Skin of body (tissue), 1 donor: ENCODE measurements at regions not wholly inside any gene's neighbourhood (a gene's known extent, or its start where the extent isn't known, plus 50 kb on each side); places are given as distances from the start of the nearest gene placed in this dataset.

Experiments
- DNase-seq: peaks from one replicate; lab custom pipeline; 2025; lab: John Stamatoyannopoulos, UW

DNA sequence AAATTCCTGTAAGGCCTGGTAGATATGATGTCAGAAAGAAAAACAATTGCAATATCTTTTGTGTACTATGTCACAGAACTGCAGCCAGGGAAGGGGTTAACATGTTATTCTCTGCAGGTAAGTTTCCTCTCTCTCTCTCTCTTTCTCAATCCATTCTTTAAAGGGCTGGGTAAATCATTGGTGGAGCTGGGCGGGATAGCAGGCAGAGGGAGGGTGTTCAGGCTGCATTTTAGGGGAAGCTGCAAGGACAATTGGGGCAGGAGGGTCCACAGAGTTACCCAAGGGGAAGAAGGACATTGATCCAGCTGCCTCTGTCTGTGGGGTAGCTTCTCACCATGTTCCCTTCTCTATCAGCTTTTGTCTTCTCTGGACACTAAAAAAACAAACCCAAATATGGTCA is 153.9 kb upstream of the BMPER start:
- no peak for DNase-seq

DNA sequence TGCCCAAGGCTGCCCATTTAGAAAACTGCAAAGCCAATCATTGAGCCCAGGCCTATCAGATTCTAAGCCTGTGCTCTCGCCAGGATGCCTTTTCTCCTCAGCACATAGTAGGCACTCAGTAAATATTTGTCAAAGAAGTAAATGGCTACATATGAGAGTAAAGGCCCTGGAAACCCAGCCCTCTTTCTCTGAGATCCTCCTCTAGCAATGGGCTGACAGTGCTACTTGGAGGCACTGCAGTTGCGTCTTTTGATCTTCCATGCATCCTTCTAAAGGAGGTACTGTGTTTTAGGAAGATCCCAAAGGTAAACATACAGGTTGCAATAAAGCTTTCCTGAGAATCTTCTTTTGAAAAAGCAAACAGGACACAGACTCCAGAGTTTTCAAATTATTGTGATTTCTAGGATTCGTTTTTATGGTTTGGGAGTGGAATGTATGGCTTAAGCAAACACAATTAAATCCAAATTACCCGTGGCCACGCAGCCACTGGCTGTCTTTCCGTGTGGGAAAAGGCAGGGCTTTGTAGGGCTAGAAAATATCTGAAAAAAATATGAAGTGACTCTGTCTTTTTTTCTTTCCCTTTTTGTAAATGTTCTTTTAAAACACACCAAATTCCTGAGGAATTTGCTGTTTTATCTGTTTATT is 151.3 kb upstream of the BMPER start:
- DNase-seq = no peak

DNA sequence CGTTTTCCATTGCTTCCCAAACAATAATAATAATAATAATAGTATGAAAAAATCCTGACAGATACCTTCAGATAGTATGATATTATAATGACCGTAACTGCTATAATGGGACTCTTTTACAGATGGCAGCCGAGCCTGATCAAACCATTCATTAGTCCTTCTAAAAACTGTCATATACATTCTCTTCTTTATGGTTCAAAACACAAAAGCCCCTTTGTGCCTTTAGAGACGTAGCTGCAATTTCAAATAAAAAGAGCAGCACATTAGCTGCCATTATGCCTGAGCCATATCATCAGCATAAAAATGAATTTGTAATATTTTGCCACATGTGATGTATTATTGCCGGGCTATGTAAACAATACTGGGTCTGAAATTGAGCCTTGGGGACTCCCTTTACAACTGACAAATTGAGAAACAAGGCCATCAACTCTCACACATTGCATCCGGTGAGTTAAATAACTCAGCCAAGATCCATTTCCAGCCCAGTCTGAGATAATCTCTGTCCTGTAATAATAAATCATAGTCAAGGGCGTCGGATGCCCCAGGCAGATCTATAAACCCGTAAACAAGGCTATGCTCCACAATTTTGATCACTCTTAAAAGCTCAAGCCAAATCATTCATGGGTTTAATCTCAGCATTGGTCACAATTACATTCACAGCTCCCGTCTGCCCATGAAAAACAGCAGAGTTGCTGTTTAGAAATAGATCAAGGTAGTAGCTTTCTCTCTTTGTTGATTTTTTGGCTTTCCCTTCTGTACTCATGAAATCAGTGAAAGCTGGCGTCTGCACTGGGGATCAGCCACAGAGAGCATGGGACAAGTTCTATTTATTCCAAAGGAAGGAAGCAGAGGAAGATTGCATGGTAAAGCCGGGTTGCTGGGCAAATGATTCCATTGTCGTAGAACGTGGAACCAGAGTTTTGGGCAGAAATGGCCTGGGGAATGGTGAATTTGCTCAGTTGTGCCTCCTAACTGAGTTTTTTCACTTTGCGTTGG is 150.1 kb upstream of the BMPER start:
- no peak for DNase-seq

DNA sequence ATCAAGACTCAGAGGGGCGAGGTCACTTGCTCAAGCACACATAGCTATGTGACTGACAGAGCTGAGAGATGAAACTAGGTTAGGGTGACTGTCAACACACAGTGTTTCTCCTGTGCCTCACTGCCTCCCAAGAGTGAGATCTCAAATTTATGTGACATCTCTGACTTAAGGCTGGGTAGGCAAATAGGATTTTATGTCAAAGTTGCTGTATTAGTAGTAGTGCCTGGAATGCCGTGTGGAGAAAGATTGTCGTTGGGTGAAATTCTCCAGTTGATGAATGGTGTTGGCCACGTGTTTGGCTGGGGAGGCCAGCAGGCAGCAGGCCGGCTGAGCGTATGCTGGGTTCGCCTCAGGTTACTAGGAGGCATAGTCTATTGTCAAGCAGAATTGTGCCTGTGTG is 148.3 kb upstream of the BMPER start:
- DNase-seq = no peak

DNA sequence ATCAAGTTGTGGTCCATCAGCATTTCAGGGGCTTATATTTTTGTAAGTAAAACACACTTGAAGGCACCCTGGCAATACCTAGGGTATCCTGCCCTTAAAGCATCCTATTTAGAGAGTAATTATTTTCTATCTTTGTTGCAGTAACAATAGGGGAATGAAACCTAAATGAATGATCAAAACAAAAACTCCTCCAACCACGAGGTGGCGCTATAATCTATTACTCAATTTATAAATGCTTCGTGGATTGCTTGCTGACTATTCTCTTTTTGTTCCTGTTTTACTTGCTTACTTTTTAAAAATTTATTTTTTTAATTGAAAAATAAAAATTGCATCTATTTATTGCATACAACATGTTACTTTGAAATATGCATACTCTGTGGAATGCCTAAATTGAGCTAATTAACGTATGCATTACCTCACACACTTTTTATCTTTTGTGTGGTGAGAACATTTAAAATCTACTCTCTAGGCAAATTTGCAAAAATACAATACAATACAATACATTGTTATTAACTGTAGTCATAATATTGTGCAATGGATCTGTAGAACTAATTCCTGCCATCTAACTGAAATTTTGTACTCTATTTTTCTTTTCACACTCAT is 147.7 kb upstream of the BMPER start:
- DNase-seq = peak; percentile 7

DNA sequence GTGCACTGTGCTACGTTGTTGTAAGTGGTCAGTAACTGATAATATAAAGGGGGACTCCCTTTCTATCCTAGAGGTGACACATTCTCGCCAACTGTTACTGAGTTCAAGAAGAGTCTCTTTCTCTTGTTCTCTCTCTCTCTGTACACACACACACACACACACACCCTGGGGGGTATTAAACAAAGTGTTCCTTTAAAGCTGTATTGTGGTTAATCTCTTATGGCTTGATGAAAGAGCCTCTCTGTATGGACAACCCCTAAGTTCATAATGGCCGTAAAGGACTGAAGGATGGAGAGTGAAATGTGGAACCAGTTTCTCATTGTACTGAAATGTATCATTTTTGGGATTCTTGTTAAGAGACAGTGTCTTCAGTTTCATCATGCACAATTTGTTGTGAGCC is 145.2 kb upstream of the BMPER start:
- DNase-seq = no peak

DNA sequence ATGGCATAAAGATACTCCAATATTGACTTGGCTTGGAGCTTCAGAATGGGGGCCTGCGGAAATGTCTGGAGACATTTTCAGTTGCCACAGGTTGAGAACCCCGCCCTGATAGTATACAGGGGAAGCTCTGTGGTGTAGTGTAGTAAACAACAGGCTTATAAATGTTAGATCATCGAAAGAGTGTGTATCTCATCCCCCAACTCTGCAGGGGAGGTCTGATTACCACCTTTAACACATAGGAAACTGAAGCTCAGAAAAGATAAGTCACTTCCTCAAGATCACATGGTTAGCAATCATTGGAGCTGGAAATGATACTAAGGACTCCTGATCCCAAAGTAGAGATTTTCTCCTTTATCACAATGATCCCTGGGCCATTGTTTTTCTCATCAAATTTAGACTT is 144.5 kb upstream of the BMPER start:
- no peak for DNase-seq

DNA sequence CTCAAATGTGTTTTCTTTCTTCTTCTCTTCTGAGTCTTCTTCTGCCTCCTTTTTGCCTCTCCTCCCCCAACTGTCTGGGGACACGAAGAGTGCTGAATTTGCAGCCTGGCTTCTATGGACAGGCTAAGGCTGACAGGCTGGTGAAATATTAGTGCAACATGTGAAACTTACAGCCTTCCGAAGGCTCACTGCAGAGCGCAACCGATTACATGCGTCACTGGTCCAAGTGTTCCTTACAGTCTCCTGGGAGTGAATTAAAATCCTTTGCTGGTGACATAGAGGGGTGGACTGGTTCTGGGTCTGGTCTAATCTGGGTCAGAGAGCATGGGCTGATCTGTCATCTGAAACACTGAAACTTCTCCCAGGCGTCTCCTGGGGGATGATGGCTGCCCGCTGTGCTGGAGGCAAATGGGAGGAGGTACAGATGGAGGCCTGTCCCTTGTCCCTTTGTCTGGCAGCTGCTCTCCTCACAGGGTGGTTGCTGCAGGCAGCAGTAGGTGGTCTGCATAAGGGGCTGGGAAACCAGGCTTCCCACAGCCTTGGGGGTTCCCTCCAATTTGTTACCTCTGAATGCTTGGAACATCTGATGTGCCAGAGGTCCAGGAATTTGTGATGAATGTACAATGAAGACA is 143.8 kb upstream of the BMPER start:
- no peak for DNase-seq

DNA sequence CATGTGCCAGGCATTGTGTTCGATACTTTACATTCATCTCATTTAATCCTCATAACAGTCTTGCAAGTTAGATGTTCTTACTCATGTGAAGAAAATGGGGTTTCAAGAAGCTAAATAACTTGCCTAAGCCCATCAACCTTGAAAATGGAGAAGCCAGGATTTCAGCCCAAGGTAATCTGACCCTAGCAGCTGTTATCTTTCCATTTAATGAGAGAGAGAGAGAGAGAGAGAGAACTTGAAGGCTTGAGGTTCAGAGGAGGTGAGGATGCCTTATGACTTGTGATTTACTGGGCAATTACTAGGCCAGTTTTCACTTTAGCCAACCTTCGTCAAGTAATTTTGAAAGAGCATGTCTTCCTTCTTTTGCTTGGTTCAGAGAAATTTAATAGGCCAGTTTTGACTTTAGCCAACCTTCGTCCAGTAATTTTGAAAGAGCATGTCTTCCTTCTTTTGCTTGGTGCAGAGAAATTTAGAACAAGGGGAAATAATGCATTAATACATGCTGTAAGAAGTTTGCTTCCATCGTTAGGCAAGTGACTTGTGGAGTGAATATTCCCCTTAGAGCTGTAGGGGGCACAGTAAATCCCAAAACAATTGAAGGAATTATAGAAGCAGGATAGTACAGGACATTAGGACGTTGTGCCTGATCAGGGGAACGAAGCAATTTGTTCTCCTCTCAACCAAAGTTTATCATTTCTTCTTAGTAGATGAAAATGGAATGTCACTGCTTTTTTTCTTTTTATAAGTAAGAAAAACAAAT is 143.0 kb upstream of the BMPER start:
- no peak for DNase-seq

DNA sequence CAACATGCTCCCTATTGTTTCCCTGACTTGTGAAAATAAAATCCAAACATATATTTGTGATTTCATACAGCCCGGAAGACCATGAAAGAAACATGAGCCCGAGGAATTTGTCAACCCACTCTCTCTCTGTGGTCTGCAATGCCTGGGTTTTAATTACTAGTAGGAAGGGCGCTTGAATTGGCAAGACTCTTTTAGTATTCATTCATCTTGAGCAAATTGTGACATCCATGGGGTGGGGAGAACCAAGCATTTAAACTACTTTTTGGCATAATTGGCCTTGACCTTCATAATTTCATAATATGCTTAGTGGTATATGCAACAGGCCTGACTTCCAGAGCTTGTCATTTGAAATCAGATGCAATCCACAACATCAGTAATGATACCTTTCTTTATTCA is 142.4 kb upstream of the BMPER start:
- DNase-seq = peak; percentile 23

DNA sequence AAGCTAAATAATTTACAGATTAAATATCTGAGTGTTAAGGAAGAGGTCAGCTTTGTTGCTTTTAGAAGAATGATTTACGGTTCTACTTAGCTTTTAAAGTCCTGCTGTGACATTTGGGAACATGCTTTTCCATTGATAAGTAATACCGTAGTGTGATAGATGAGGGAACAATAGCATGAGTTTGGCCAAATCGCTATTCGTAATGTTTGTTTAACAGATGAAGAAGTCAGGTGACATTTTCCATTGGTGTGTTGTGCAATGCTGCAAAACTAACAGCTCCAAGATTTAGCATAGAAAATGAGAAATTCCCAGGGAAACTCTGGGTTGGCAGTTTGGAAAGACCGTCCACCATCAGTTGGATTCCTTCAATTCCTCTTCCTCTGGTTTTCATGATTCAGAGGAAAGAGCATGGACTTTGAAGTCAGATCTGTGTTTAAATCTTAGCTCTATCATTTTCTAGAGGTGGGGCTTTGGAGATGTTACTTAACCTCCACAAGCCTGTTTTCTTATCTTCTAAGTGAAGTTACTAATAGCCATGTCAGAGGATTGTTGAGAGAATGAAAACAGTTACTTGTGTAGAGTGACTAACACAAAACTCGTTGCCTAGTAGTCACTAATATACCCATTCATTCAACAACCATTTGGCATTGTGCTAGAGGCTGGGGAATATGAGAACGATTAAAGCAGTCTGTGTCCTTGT is 140.4 kb upstream of the BMPER start:
- DNase-seq = no peak

DNA sequence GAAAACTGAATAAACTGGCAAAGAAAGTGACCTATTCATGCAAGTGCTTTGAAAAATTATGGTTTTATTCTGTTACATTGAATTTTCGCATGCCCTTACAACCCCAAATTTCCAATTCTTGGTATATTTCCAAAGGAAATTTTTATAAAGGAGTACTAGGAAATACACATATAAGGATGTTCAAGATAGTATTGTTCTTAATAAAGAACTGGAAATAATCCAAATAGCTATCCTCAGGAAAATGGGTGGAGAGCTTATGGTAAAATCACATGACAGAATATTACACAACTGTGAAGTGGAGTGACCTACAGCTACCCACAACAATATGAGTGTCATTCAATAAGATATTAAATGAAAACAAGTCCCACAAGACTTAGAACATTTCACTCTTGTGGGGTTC is 138.9 kb upstream of the BMPER start:
- no peak for DNase-seq

DNA sequence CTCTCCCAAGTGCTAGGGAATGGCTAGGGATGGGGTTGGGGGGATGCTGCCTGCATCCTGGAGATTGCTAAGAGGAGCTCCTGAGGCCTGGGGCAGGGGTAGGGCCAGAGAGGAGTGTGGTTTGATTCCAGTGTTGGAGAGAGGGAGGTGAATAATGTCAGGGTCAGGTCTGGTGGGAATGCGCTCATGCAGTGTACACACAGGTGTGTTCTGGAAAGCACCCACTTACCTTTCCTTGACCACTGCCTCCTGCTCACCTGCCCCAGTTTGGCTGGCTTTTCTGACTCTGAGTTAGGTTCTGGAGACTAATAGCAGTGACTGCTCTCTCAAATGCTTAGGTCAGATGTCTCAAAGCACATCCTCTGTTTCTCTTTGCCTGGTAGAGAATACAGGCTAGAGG is 135.4 kb upstream of the BMPER start:
- no peak for DNase-seq

DNA sequence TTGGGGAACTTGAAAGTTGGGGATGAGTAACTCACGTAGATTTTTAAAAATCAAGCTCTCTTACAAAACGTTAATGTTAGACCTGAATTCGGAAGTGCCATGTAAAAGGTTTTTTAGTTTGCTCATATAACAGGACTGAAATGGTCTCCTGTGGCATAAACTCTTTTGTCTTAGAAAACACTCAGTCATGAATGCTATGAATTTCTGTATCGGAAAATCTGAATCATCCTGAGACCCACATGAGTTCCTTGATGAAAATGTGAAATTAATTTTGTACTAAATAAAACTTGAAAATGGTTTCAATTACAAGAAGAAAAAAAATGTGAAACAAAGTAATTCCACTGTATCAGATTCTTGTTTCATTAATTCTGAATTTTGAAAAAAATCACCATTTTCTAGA is 134.8 kb upstream of the BMPER start:
- DNase-seq = peak; percentile 76

DNA sequence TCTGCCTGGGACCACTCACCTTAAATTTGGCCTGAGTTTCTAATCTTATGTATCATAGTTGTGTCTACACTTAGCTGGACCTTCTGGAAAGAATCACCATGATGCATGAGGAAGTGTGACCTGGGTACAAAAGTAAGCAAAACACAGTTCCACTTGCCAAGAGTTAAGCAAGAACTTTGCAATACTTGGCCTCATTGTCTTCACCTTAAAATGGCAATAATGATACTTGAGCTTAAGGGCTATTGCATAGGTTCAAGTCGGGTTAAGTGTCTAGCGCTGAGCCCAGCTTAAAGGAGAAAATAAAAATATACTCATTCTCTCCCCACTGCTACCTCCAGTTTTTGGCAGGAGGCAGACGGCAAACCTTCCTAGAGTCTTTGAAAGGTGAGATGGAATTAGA is 133.9 kb upstream of the BMPER start:
- DNase-seq = no peak

DNA sequence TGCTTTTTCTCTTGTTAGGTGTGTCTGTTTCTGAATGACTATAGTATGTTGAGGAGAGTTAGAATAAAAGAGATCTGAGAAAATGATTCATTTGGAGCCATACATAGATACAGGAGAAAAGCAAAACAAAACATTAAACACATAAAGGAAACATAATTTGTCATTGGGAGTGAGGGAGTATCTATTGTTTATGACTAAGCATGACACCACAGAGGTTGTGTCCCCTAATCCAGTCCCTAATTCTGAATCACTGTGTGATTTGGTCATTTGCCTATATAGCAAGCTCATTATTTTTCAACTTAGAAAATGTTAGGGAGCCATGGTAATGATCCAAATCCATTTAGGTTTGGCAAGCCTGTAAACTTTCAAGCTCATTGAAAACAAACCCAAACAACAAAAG is 132.3 kb upstream of the BMPER start:
- no peak for DNase-seq

DNA sequence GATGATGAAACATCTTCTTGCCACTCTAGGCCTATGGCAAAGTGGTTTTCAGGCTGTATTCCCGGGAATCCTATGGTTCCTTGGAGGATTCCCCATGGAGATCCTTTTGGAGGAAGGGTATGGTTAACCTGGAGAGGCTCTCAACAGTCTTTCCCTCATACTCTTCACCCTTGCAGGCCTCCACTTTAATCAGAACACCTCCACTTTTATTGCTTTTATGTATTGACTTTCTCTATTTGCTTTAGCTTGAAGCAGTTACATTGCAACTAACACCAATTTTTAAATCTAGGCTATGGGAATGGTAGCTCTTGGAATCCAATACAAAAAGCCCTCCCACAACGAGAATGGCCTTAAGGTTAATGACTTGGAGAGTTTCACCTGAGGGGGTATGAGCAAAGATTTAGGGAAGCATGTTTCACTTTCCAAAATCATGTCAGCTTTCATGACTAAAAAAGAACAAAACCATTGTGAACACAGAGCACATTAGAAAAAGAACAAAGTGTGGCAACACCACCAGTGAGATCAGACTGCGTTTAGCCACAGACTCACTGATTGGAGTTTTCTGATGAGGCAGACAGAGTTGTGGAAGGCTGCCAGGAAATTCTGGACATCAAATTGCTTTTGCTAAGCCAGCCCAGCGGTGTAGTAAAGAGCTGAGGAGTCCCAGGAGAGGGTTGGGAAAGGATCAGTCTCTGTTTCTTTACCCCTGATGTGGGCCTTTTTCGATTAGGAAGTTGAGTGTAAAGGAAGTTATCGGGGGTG is 130.4 kb upstream of the BMPER start:
- peak; percentile 13 for DNase-seq

DNA sequence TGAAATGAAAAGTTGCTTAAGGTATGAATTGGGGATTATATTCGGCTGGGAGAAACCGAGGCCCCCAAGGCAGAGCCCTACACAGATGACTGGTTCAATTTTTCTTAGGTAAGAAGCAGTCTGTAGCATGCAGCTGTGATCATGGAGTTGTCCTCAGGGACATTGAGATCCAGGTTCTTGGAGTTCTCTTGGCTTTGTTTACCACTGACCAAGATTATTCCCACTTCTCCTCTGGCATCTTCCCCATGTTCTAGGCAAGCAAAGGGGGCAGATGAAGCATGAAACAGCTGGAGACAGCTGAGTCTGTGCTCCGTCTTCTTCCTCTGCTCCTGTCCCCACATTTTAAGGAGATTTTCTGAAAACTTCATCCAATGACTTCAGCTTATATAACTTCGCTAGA is 129.5 kb upstream of the BMPER start:
- DNase-seq = no peak

DNA sequence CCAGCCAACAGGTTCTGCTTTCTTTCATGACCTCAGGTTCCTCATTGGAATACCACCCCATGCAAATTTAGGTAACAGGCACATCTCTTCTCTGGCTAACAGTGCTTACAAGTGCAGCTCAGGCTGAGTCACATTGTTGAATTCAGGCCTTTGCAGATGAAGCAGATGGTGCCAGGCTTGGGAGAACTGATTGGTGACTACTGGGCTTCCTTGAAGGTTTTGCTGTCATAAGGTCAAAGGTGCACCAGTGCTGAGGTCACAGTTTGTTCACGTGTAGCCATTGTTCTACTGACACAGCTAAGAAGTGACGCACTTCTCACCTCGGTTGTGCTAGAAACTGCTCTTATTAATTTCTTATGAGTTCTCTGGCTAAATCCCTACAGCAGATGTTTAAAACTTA is 128.6 kb upstream of the BMPER start:
- DNase-seq = no peak

DNA sequence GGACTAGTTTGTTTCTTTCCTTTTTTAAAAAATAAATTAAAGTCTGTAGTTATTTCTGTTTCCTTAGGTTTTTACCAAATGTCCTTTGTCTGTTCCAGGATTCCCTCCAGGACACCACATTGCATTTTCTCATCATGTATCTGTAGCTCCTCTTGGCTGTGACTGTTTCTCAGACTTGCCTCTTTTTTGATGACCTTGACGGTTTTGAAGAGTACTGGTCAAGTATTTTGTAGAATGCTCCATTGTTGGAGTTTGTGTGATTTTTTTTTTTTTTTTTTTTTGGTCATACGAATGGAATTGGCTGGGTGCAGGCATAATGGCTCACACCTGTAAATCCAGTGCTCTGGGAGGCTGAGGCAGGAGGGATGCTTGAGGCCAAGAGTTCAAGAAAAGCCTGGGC is 127.1 kb upstream of the BMPER start:
- DNase-seq = no peak
